Progenitor cell of endocrine pancreas (in vitro differentiated cells): ENCODE measurements at regions not wholly inside any gene's neighbourhood (a gene's known extent, or its start where the extent isn't known, plus 50 kb on each side); places are given as distances from the start of the nearest gene placed in this dataset.

Experiments used
- DNase-seq: peaks from one replicate; pipeline ENCODE4 v3.0.0; 2021; ENCODE audit warnings: low spot score; ENCODE audit not compliant: unreplicated experiment
- H3K27ac Mint-ChIP-seq: 2 replicates; pipeline ENCODE4 v1.8.0; 2021; ENCODE audit warnings: mild to moderate bottlenecking, moderate library complexity, mixed read lengths
- H3K27me3 Mint-ChIP-seq: 2 replicates; pipeline ENCODE4 v1.8.0; 2021; ENCODE audit warnings: mixed read lengths
- H3K36me3 Mint-ChIP-seq: 2 replicates; pipeline ENCODE4 v1.8.0; 2022; ENCODE audit warnings: mixed read lengths; ENCODE audit not compliant: insufficient read depth
- H3K4me1 Mint-ChIP-seq: 2 replicates; pipeline ENCODE4 v1.8.0; 2021; ENCODE audit warnings: low read depth, mixed read lengths
- H3K4me3 Mint-ChIP-seq: 2 replicates; pipeline ENCODE4 v1.8.0; 2021; ENCODE audit warnings: low read depth, mild to moderate bottlenecking, moderate library complexity, mixed read lengths
- H3K9me3 Mint-ChIP-seq: 2 replicates; pipeline ENCODE4 v1.8.0; 2021; ENCODE audit warnings: low read depth, mixed read lengths
- TF ChIP-seq, protein P1 (sequence below): fragments of 200-600 bp; sonication (generic); IDR thresholded peaks from one replicate; pipeline ENCODE4 v1.5.0; 2021; ENCODE audit warnings: antibody characterized with exemption, mild to moderate bottlenecking; ENCODE audit not compliant: unreplicated experiment

DNA sequence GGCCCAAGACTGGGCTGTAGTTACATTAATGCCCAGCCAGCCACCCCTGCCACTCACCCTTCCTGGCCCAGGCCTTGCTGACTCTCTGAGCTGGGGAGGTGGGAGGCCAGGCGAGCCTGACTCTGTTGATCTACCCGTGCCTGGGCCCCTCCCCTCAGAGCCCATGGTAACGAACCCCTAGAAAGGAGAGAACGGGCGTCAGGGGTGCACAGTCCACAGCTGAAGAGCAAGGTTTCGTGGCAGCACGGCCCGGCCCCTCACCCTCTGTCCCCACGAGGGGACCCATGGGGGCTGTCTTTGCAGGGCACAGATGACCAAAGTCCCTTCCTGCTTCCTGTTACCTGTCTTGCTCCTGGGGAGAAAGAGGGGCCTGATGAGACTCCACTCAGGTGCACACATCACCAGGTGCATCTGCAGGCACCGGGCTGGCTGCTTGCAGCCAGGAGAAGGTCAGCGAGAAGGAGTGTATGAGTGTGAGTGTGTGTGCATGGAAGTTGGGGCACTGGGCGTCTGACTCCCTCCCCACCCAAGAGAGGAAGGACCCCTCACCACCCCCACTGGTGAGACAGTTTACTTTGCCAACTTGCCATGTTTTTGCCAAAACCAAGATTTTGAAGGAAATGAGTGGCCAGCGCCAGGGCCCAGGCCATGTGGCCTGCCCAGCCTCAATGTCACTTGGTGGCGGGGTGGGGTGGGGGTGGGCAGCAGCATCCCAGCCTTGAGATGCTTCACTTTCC lies 359.1 kb downstream of the SEC14L1 start:
- no peak overlapping the region for H3K4me3 Mint-ChIP-seq
- no peaks in the 10 kb centered on the region for H3K4me1 Mint-ChIP-seq
- H3K36me3 Mint-ChIP-seq: peaks cover 13% of the 10 kb centered on the region

DNA sequence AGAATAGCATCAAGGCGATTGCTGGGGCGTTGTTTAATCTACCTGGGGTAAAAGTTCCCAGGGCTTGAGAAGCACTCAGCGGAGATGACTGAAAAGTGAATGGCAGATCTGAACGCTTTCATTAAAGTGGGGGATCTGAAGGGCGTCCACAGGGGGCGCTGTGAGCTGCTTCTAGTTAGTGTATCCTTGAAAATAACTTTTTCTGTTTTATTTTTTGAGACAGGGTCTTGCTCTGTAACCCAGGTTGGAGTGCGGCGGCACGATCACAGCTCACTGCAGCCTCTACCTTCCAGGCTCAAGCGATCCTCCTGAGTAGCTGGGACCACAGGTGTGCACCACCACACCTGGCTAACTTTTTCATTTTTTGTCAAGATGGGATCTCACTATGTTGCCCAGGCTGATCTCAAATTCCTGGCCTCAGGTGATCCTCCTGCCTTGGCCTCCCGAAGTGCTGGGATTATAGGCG lies 360.4 kb downstream of the SEC14L1 start:
- H3K27ac Mint-ChIP-seq: peak overlapping the region; percentile 13
- TF ChIP-seq, protein P1, sequence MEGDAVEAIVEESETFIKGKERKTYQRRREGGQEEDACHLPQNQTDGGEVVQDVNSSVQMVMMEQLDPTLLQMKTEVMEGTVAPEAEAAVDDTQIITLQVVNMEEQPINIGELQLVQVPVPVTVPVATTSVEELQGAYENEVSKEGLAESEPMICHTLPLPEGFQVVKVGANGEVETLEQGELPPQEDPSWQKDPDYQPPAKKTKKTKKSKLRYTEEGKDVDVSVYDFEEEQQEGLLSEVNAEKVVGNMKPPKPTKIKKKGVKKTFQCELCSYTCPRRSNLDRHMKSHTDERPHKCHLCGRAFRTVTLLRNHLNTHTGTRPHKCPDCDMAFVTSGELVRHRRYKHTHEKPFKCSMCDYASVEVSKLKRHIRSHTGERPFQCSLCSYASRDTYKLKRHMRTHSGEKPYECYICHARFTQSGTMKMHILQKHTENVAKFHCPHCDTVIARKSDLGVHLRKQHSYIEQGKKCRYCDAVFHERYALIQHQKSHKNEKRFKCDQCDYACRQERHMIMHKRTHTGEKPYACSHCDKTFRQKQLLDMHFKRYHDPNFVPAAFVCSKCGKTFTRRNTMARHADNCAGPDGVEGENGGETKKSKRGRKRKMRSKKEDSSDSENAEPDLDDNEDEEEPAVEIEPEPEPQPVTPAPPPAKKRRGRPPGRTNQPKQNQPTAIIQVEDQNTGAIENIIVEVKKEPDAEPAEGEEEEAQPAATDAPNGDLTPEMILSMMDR: peak; percentile 58
- no peaks in the 10 kb centered on the region for H3K9me3 Mint-ChIP-seq
- H3K36me3 Mint-ChIP-seq: peaks cover 12% of the 10 kb centered on the region
- no peak for DNase-seq
- no peaks in the 10 kb centered on the region for H3K27me3 Mint-ChIP-seq
- H3K4me3 Mint-ChIP-seq: no peak overlapping the region
- H3K4me1 Mint-ChIP-seq: no peaks in the 10 kb centered on the region

More for the DNA sequence above, 359.1 kb downstream of the SEC14L1 start:
- Mint-ChIP-seq H3K27me3 (no peaks in the 10 kb centered on the region), H3K27ac (peak overlapping the region; percentile 81), H3K9me3 (no peaks in the 10 kb centered on the region)
- no peak for DNase-seq
- TF ChIP-seq, protein P1: no peak

DNA sequence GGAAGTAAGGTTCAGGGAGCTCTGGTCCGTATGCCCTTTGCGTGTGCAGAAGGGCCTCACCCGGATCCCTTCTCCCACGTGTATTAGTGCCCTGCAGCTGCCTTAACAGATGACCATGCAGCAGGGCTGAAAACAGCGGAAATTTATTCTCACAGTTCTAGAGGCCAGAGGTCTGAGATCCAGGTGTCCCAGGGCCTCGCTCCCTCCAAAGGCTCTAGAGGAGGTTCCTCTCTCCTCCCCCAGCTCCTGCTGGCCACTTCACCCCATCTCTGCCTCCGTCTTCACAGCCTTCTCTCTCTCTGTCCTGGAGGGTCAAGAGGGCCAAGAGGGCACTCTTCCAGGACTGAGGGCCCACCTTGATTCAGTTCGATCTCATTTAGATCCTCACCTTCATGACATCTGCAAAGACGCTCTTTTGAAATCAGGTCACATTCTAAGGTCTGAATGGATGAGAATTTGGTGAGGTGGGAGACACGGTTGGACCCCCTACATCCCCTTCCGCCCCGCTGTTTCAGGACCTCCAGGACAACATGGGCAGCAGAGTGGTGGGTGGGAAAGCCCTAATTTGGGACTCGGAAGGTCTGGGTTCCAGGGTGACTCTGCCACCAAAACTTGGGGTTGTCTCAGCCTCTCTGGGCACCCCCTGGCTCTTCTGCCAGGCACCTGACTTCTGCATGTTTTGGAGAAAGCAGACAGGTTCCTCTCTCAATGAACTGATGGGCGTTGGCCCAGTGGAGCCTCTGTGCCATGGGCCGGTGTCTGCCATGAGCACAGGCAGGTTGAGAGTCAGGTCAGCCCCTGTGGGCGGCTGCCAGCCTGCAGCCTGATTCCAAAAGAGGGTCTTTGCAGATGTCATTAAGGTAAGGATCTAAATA lies 361.2 kb downstream of the SEC14L1 start:
- H3K27ac Mint-ChIP-seq: peak overlapping the region; percentile 46
- H3K27me3 Mint-ChIP-seq: no peaks in the 10 kb centered on the region
- TF ChIP-seq, protein P1: no peak
- no peak overlapping the region for H3K4me3 Mint-ChIP-seq
- peaks cover 12% of the 10 kb centered on the region for H3K36me3 Mint-ChIP-seq
- no peaks in the 10 kb centered on the region for H3K9me3 Mint-ChIP-seq
- no peak for DNase-seq
- no peaks in the 10 kb centered on the region for H3K4me1 Mint-ChIP-seq

DNA sequence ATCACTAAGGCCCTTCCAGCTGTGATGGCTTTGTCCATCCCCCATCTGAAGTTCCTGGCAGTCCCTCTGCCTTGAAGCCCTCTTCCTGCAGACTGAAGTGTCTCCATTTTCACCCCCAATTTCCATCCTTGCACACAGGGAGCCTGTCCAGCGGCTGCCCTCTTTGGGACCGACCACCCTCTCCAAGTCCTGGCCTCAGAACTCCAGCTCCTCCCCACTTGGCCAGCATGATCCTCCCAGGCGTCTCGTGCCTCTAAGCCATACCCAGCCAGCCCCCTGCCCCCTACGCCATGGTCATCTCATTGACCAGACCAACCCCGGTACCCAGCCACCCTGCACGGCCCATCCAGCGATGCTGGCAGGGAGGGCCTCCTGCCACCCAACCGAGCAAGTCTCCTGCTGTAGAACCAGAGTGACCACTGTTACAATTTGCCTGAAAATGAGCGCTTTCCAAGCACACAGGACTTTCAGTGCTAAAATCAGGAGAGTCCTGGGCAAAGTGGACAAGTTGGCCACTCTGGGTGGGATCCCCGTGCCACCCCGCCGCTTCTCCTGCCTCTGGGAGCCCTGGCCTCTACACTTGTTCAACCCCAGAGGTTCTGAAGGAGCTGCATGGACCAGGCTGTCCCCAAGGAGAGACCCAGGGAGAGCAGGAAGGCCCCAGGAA lies 362.0 kb downstream of the SEC14L1 start:
- H3K4me1 Mint-ChIP-seq: no peaks in the 10 kb centered on the region
- H3K27me3 Mint-ChIP-seq: no peaks in the 10 kb centered on the region
- H3K36me3 Mint-ChIP-seq: peaks cover 12% of the 10 kb centered on the region
- TF ChIP-seq, protein P1: no peak
- no peak overlapping the region for H3K27ac Mint-ChIP-seq
- no peaks in the 10 kb centered on the region for H3K9me3 Mint-ChIP-seq
- H3K4me3 Mint-ChIP-seq: no peak overlapping the region
- DNase-seq: no peak

DNA sequence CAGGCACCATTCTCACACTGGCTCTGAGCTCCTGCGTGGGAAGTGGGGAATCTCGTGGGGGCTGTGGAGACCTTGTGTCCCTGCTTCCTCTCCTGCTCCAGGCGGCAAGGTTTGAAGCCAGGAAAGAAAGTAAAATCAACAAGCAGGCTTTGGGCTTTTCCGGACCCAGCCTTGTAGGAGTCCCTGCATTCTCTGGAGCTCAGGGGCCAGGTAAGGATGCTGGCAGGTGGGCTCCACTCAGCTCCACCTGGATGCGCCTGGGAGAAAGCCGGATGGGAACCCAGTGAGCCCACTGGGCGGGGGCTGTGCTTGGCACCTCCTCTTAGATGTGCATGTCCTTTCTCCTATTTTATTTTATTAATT lies 362.5 kb downstream of the SEC14L1 start:
- H3K27ac Mint-ChIP-seq: no peak overlapping the region
- DNase-seq: no peak
- H3K4me3 Mint-ChIP-seq: no peak overlapping the region
- no peaks in the 10 kb centered on the region for H3K9me3 Mint-ChIP-seq
- H3K4me1 Mint-ChIP-seq: no peaks in the 10 kb centered on the region
- no peaks in the 10 kb centered on the region for H3K27me3 Mint-ChIP-seq
- TF ChIP-seq, protein P1: no peak
- peaks cover 12% of the 10 kb centered on the region for H3K36me3 Mint-ChIP-seq
